GM21367 (cell line): ENCODE measurements at regions not wholly inside any gene's neighbourhood (a gene's known extent, or its start where the extent isn't known, plus 50 kb on each side); places are given as distances from the start of the nearest gene placed in this dataset.
"Not testable (repeated sequence)": the region's sequence is repeated elsewhere in the genome, so short reads cannot be mapped to it uniquely, and the experiment has no call there.

Experiments
- ATAC-seq: cut with Tn5 transposase; IDR thresholded peaks from one replicate; pipeline ENCODE4 v1.9.1; 2021; ENCODE audit not compliant: unreplicated experiment

DNA sequence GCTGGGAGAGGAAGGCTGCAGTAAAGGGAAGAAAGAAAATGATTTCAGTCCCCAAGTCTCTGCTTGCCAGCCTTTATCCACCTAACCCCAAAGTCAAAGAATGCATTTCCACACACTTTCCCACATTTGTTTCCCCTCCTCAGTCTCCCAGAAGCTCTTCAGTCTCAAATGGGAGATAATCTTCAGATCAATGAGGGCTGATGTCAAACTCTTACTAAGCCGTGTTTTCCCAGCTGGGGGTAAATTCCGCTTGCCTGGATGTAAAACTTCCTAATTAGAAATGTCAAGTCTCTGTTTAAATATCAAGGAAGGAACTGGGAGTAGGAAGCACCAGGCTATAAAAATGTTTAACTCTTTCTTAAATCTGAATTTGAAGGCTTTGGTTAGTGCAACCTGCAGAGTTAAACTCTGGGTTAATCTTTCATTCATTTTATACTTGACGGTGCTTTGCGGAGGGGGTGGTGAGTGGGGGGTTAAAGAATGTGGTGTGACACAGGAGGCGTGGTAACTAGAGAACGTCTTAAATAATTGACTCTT is 601.4 kb upstream of the ACTRT1 start:
- no peak for ATAC-seq

DNA sequence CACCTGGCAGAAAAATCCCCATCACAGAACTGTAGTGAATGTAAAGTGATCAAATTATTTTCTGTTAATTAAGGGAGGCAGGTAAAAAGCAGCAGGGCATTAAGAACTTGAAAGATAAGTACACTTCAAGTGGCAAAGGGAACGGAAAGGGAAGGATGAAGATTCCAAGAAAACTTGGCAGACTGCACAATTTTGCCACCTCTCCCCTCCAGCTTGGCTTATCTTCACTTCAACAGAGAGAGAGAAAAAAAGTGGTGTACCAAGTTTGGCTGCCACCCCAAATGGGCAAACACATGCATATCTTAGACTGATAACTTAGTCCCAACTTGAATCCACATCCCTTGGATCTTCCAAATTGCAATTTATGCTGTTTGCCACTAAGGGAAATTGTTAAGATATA is 598.1 kb upstream of the ACTRT1 start:
- no peak for ATAC-seq

DNA sequence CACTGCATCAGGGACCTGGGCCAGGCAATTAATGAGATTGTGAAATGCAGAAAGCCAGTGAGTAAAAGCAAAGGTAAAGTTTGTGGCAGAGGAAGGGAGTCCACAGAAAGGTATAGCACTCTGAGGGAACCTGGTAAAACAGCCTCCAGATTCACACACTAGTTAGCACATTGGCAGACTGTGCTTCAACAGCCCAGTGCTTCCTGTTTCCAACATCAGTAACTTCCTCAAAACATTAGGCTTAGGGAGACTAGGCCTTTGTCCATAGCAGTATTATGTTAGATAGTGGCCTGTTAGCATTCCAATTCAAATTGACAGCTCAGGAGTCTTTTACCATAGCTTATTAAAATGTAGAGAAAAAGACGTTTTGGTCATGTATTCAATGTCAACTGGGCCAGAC is 582.6 kb upstream of the ACTRT1 start:
- ATAC-seq: no peak

DNA sequence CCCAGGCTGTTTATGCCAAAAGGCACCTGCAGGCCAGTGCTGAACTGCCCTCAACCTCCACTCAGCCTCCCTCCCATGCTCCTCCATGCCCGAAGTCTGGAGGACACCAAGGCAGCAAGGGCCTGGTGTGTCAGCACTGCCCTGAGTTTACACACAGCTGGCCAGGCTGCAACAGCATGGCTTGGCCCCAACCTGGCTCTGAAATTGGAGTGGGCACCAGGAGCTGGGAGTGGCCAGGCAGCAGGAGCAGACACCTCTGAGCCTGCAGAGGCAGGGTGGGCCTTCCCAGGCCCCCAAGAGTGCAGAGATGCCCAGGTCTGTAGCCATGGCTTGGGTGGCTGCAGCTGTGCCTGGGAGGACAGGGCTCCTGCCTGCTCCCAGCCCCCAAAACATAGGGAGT is 571.2 kb upstream of the ACTRT1 start:
- ATAC-seq: no peak

DNA sequence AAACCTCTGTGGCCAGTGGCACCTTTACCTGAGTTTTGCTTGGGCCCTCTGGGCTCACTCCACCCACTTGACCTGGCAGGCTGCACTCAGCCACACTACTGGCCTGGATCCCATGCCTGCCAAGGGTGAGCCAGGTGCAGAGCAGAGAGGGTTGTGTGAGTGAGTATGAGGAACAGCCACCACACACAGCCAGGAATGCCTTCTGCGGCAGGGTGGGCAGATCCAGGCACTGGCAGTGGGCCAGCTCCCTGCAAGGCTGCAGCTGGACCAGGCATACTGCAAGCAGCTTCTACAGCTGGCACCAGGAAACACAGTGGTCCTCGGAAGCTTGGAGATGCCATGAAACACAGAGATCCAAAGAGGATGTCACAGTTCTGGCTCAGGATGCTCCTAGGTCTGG is 570.1 kb upstream of the ACTRT1 start:
- ATAC-seq: no peak

DNA sequence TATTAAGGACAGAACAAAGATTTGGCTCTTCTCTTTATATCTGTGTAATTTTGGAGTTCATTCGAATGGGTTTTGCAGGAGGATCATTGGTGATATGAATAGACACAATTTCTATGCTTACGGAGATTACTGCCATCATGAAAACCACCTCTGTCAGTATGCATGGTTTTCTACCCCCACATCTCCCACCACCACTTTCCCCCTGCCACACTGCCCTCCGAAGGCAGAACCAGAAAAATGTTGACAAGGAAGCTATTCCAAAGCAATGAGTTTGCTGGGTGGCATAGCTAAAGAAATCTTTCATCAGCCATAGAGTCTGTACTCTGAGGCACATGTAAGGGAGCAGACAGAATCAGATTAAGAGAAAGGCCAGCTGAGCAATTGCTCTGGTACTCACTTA is 567.3 kb upstream of the ACTRT1 start:
- ATAC-seq: no peak

DNA sequence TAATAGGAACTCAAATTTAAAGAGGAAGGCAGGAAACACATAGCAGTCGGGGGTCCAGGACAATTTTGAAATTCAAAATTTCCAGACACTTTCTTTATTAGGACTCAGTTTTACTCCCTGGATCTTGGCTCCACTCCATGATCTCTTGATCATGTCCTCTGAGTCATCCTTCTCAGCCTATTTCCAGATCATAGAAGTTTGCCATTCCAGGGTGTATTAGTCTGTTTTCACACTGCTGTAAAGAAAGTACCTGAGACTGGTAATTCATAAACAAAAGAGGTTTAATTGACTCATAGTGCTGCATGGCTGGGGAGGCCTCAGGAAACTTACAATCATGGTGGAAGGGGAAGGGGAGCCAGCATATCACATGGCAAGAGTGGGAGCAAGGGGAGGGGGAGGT is 564.7 kb upstream of the ACTRT1 start:
- no peak for ATAC-seq

DNA sequence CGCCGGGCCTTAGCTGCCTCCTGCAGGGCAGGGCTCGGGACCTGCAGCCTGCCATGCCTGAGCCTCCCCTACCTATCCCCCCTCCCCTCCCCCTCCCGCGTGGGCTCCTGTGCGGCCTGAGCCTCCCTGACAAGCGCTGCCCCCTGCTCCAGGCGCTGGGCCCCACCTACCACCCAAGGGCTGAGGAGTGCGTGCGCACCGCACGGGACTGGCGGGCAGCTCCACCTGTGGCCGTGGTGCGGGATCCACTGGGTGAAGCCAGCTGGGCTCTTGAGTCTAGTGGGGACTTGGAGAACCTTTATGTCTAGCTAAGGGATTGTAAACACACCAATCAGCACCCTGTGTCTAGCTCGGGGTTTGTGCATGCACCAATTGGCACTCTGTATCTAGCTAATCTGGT is 554.6 kb upstream of the ACTRT1 start:
- ATAC-seq: not testable (repeated sequence)

DNA sequence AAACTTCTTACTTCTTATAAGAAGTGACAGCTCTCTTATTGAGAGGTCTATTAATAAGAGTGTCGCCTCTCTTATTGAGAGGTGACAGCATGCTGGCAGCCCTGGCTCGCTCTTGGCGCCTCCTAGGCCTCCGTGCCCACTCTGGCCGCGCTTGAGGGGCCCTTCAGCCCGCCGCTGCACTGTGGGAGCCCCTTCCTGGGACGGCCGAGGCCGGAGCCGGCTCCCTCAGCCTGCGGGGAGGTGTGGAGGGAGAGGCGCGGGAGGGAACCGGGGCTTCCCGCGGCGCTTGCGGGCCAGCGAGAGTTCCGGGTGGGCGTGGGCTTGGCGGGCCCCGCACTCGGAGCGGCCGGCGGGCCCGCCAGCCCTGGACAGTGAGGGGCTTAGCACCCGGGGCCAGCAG is 554.2 kb upstream of the ACTRT1 start:
- ATAC-seq: not testable (repeated sequence)

DNA sequence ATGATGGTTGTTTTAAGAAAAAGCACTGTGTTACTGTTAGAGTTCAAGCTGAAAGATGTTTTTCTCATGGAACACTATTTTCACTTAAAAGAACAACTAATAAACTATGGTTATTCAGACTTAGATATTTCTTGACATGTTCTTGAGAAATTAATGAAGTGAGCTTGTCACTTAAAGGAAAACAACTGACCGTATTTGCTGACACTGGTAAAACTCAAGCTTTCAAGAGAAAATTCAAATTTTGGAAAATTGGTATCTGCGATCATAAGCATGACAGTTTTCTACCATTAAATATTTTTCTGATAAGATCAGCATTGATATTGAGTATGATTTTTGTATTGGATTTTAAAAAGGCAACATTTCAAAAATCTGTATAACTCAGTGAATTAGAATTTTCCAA is 549.5 kb upstream of the ACTRT1 start:
- ATAC-seq: no peak

DNA sequence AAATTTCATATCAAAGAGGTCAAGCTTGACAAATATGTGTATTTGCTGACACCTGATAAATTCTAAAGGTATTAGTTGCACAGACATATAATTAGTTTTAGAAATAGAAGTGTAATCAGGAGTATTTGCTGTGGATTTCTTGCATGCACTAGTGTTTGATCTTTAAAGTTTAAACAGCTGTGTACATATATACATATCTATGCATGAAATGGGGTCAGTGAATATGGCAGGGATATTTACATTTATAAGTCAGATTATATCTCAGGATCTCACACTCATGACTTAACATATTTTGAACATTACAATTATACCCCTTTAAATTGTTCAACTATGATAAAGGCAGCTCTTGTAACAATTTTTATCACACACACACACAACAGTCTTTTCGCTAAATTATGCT is 547.4 kb upstream of the ACTRT1 start:
- ATAC-seq: no peak

DNA sequence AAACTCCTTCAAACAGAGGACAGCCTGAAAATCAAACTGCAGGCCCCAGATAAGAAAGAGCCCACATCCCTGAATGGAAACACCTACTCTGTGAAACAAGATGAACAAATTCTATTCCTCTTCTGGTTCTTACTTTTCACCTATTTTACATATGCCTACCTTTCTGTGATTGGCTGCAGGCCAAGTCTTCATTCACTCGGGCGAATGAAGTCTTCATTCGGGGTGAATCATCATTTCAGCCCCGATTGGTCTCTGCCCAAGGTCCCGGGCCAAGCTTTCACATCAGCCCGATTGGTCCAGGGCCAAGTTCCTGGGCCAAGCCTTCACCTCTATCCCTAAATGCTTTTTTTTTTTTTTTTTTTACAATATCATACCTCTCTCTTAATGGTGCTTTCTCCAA is 529.8 kb upstream of the ACTRT1 start:
- ATAC-seq: no peak

DNA sequence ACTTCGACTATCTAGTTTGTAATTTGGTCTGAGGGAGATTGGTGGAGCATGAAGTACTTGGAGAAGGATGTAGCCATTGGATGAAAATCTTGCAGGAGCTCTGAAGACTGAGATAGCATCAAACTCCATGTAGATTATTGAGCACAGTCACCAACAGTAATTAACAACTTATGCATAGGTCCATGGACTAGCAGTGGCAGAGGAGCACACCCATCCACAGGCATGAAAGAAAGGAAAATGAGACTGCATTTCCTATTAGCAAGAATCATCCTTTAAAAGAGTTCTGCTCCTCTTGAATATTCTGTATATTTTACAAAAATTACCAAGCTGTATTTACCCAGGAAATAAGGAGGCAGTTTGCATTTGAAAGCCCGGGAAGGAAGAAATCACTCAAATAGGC is 529.4 kb upstream of the ACTRT1 start:
- no peak for ATAC-seq

DNA sequence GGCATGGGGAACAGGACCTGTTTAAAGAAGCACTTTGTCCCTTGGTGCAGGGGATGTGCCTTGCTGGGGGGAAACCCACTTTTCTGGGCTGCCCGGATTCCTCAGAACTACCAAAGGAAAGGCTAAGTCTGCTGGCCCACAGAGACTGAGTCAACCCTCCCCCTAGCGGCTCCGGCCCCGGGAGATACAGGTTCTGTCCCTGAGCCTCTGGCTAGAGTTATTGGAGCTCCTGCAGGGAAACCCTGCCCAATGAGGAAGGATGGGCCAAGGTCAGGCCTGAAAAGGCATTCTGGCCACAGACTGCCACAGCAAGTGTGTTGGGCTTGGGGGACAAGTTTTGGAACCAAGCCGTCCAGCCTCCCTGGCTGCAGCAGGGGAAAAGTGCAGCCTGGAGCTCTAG is 490.9 kb upstream of the ACTRT1 start:
- ATAC-seq: no peak

DNA sequence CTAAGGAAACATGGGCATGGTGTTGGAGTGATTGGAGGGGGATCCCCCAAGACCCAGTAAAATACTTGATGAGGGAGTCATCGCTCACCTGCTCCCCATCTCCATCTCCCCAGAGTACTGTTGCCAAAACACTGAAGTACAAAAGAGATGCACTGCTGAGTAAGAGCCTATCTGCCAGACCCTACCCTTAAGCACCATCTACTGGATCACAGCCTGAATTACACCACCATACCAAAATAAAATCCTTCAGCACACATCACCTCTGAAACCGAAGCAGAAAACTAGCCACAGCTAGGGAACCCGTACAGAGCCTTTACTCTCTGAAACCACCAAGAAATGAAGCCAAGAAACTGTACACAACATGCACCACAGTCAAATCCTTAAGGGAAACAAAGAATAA is 466.3 kb upstream of the ACTRT1 start:
- no peak for ATAC-seq

DNA sequence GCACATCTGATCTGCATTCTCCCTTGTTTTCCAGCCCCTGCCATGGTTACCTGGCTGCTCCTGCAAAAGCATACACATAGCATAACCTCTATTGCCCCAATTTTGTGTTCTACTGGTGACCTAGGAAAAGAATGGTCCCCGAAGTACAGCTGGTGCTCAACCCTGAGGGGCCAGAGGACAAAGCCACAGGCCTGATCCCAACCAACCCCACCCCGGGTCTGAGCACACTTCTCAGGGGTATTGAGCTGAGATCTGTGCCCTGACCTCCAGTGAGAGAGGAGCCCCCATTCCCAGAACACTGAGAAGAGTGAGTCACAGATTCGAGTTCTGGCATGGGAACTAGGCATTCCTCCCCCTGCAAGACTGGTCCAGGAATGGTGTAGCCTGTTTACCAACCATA is 465.5 kb upstream of the ACTRT1 start:
- ATAC-seq: no peak

DNA sequence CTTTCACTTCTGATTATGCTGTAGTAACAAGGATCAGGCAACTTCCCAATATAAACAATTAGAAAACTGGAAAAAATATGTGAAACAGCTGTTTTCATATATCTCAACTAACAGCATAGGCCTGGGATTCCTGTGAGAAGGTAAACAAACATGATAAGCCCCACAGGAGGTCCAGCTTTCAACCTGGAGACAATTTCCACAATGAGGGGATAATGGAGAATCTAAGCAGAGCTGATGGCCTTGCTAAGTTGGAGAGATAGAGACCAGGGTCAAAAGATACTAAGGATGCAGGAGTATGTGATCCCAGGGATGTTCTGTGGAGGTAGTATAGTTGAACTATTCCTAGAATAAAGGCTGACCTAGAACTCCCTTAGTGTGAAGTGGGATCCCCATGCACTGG is 452.3 kb upstream of the ACTRT1 start:
- ATAC-seq: no peak

DNA sequence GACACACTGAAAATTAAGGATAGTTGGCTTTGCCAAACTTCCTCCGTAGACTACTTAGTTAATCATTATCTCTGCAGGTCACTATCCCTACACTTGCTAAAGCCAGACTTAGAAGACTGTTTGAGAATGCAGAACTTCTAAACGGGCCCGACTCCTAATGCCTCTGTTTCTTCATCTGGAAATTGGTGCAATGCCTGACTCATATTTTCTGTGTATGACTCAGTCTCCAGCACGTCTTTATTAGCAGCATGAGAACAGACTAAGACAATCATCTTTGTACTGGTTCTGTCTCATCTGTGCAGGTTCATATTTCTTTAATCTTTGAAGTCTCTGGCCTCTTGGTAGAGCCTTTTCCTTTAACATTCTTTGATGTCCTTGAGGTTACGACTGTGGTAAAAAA is 411.9 kb upstream of the ACTRT1 start:
- no peak for ATAC-seq

DNA sequence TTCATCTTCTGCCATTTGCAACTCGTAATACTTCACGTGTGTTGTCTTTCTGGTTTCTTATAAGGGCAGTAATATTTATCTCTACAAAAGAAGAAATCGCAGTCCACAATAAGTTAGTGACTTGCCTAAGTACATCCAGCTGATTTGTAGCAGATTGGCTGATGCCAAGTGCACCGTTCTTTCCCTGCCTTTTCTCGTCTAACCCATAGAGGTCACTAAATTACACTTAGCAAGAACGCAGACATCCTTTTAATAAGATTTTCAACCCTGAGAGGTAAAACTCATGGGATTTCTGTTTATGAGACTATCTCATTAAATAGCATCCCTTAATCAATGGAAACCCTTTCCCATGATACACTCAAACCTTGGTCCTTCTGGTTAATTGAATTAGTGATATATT is 408.6 kb upstream of the ACTRT1 start:
- ATAC-seq: no peak

DNA sequence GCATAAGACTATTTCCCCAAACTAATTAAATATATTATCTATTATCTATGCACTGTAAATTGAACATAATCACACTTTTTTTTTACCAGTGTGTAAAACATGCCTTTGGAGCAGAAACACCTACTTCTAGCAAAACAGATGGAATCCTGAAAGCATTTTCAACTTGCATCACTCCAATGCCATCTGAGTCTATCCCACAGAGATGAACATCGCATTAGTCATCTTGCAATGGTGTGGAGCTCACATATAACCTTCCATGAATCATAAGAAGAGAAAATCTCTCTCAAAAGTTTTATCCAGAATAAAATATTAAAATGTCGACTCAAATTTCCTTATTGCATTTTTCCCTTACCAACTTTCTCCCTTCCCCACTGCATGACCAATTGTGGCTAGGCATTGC is 406.7 kb upstream of the ACTRT1 start:
- no peak for ATAC-seq

DNA sequence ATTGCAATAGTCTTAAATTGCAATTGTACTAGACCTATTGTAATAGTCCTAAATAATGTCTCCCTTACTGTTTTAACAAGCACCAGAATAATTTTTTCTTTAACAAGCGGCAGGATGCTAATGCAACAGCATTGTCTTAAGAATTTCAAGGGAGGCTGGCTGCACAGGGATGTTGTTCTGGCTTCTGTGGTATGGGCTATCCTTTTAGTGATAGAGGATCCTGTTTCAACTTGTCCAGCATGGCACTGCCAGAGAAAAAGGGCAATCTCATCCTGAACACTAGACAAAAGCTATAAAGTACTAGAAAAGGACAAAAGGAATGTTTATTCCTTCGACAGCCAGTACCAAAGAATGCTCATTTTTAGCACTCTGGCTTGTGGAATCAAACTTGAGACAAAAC is 405.5 kb upstream of the ACTRT1 start:
- ATAC-seq: no peak

DNA sequence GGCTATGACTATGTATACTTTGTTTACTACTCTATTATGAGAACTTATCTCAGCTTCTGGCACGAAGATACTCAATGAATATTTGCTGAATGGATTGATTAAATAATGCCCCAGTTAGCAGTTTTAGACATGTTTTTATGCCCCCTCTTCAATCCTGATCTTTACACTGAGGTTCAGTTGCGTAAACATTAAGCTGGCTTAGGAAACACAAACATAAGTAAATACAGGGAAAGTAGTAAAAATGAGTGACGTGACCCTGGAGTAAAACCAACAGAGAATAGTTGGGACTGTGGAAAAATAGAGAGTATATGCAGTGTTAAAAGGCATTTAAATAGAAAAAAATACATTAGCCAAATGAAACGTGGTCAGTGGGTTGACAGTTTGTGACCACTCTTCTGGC is 387.0 kb upstream of the ACTRT1 start:
- ATAC-seq: no peak

DNA sequence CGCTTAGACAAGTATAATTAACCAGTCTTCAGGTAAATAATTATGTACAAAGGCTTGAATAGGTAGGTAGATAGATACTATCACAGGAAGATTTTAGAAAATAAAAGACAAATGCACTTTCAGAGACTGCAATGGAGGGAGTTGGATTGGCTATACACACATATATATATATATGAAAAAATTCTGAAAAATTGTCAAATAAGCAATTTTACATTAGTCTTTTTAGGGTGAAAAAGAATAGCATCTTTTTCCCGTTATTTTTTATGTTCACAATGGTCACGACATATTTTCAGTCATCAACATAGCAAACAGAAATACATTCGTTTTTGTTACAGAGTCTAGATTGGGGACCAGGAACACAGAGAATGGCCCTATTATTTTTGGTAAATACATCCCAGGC is 385.9 kb upstream of the ACTRT1 start:
- ATAC-seq: no peak
